CD4-positive, alpha-beta memory T cell (primary cell): ENCODE measurements at regions not wholly inside any gene's neighbourhood (a gene's known extent, or its start where the extent isn't known, plus 50 kb on each side); places are given as distances from the start of the nearest gene placed in this dataset.
A peak's percentile ranks its signal among the peaks of the same experiment; 100 is the strongest.
"Not testable (repeated sequence)": the region's sequence is repeated elsewhere in the genome, so short reads cannot be mapped to it uniquely, and the experiment has no call there.

Source experiments
- CTCF ChIA-PET: fragments of 350-600 bp; sonication (Branson Sonifier 250); formaldehyde crosslinking; loops from one replicate; lab custom pipeline; 2021; ENCODE audit warnings: inconsistent platforms; ENCODE audit not compliant: partially characterized antibody; lab: Charles Lee
- POLR2A ChIA-PET: fragments of 350-600 bp; sonication (Branson Sonifier 250); formaldehyde crosslinking; loops from one replicate; lab custom pipeline; 2021; ENCODE audit not compliant: partially characterized antibody; lab: Charles Lee
- DNase-seq, 5 donors: peaks; one replicate each; pipeline versions ENCODE4 v3.0.0 to v3.0.0-alpha.2; 2020 to 2022; ENCODE audit warnings: mixed read lengths in 1 of 5
- H3K27ac ChIP-seq: one replicate; pipeline ENCODE4 v1.7.0; 2013; ENCODE audit warnings: low read depth, low read length
- H3K27me3 ChIP-seq: 2 replicates; pipeline ENCODE4 v1.7.0; 2013; ENCODE audit warnings: mild to moderate bottlenecking, low read length, moderate library complexity; ENCODE audit not compliant: insufficient read depth
- H3K36me3 ChIP-seq: 2 replicates; pipeline ENCODE4 v1.7.0; 2013; ENCODE audit warnings: mild to moderate bottlenecking, low read length, moderate library complexity; ENCODE audit not compliant: insufficient read depth
- H3K4me1 ChIP-seq: 2 replicates; pipeline ENCODE4 v1.7.0; 2013; ENCODE audit warnings: mild to moderate bottlenecking, low read length, moderate library complexity; ENCODE audit not compliant: insufficient read depth
- H3K4me3 ChIP-seq, 2 donors: one replicate each; pipeline ENCODE4 v1.7.0; 2013; ENCODE audit warnings: low read length in 2 of 2, mild to moderate bottlenecking in 1 of 2
- H3K9me3 ChIP-seq, 2 donors: one replicate each; pipeline ENCODE4 v1.7.0; 2013; ENCODE audit warnings: low read length in 2 of 2, control low read depth in 1 of 2; ENCODE audit not compliant: control insufficient read depth in 1 of 2
- H3K27ac Mint-ChIP-seq, 7 donors: one replicate each; pipeline ENCODE4 v1.8.0; 2020 to 2021; ENCODE audit warnings: mixed read lengths in 7 of 7, mild to moderate bottlenecking in 6 of 7, inconsistent platforms in 3 of 7, moderate library complexity in 3 of 7
- H3K27me3 Mint-ChIP-seq, 2 donors: one replicate each; pipeline ENCODE4 v1.8.0; 2020 to 2021; ENCODE audit warnings: mixed read lengths in 2 of 2
- H3K36me3 Mint-ChIP-seq, 2 donors: one replicate each; pipeline ENCODE4 v1.8.0; 2020 to 2021; ENCODE audit warnings: mixed read lengths in 2 of 2, inconsistent platforms in 1 of 2, mild to moderate bottlenecking in 1 of 2
- H3K4me1 Mint-ChIP-seq, 4 donors: one replicate each; pipeline ENCODE4 v1.8.0; 2020 to 2021; ENCODE audit warnings: mixed read lengths in 4 of 4, mild to moderate bottlenecking in 1 of 4
- H3K4me3 Mint-ChIP-seq, 8 donors: one replicate each; pipeline ENCODE4 v1.8.0; 2020 to 2021; ENCODE audit warnings: mixed read lengths in 8 of 8, mild to moderate bottlenecking in 7 of 8, moderate library complexity in 6 of 8, inconsistent platforms in 3 of 8
- H3K9me3 Mint-ChIP-seq, 8 donors: one replicate each; pipeline ENCODE4 v1.8.0; 2020 to 2021; ENCODE audit warnings: mixed read lengths in 8 of 8, mild to moderate bottlenecking in 5 of 8, inconsistent platforms in 3 of 8, moderate library complexity in 1 of 8
- intact Hi-C: fragments of 100-400 bp; cut with micrococcal nuclease; formaldehyde crosslinking; loops from one replicate; pipeline ENCODE4 v1.15.1; 2023

DNA sequence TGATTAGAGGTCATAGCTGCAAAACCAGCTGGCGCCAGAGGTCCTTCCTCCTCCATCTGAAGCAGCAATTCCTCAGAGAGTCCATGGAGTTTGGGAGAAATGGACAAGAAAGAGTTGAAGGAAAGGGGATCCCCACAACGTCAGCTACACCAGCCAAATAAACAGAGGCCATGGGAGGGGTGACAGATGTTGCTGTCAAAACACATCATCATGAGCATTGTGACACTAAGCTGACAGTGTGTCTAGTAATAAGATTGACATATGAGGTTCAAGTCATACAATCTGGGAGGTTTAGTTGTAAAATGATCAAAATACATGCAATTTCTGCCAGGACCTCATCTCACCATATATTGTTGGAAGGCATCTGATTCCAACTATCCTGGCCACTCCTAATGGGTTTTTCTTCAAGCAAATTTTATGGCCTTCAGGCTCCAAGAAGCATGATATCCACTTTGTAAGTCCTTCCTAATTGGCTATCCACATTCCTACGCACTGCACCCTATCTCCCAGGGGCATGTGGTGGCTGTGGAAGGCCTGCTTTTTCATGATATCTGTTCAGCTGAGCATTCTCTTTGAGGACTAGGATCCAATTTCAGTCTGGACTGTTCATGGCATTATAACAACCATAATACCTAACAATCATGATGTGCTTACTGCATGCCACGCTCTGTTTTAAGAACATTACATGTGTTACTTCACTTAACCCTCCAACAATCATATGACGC is 335.0 kb upstream of the ID2 start:
- peaks cover 0 to 4% (median 1%) of the 10 kb centered on the region in 4 donors for H3K4me1 Mint-ChIP-seq
- POLR2A ChIA-PET: no interaction called here
- Histone ChIP-seq H3K4me3 (no peak overlapping the region), H3K27me3 (no peaks in the 10 kb centered on the region), H3K36me3 (no peaks in the 10 kb centered on the region), H3K27ac (no peak overlapping the region), H3K4me1 (no peaks in the 10 kb centered on the region), H3K9me3 (no peaks in the 10 kb centered on the region)
- no peaks in the 10 kb centered on the region for H3K9me3 Mint-ChIP-seq
- no peak for DNase-seq
- H3K36me3 Mint-ChIP-seq: no peaks in the 10 kb centered on the region
- intact Hi-C loops: no loop called here
- CTCF ChIA-PET: no interaction called here
- H3K4me3 Mint-ChIP-seq: no peak overlapping the region
- peak overlapping the region in 1 of 7 donors; percentile 37 for H3K27ac Mint-ChIP-seq
- no peaks in the 10 kb centered on the region for H3K27me3 Mint-ChIP-seq

DNA sequence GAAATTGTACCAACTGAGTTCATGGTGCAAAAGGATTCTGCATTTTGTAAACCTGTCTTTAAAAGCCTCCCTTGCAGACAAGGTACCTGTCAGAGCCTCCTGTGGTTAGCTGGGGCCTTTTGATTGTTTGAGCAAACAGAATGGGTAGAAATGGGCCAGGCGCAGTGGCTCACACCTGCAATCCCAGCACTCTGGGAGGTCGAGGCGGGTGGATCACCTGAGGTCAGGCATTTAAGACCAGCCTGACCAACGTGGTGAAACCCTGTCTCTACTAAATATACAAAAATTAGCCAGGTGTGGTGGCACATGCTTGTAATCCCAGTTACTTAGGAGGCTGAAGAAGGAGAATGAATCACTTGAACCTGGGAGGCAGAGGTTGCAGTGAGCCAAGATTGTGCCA is 332.9 kb upstream of the ID2 start:
- H3K27me3 ChIP-seq, DNase-seq, H3K9me3 Mint-ChIP-seq, H3K36me3 ChIP-seq, CTCF ChIA-PET, POLR2A ChIA-PET, H3K27me3 Mint-ChIP-seq, H3K27ac Mint-ChIP-seq, H3K36me3 Mint-ChIP-seq, intact Hi-C loops, H3K4me1 Mint-ChIP-seq, H3K4me3 ChIP-seq, H3K9me3 ChIP-seq, H3K4me3 Mint-ChIP-seq, H3K27ac ChIP-seq, H3K4me1 ChIP-seq: not testable (repeated sequence)

DNA sequence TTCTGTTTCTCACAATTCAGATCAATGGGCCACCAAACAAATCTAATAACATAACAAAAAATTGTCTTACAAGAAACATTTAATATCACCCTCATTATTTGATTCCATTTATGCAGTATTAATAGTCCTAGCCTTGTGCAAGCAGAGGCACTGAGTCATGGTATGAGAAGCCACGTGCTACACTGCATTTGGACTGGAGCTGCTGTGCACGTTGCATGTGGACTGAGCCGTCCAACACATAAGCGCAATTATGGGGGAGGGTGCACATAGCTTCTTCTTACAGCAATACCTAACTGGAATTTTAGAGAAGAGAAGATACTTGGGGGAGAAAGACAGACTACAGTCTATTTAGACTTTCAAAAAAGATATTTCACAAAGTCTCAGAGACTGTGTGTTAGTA is 329.6 kb upstream of the ID2 start:
- intact Hi-C loops: no loop called here
- CTCF ChIA-PET: no interaction called here
- POLR2A ChIA-PET: no interaction called here

DNA sequence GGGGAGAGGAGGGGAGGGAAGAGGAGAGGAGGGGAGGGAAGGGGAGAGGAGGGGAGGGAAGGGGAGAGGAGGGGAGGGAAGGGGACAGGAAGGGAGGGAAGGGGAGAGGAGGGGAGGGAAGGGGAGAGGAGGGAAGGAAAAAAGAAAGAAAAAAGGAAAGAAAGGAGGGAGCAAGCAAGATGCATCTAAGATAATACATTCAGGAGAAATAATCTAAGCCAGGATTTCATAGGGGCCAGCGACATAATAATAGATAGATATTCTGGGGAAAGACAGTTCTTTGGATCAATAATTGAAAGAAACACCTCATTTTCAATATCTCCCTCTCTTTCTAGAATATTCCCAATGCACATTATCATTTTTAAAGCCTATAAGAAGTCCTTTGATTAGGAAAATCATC is 328.9 kb upstream of the ID2 start:
- Histone ChIP-seq H3K9me3 (no peaks in the 10 kb centered on the region), H3K4me3 (no peak overlapping the region), H3K27me3 (no peaks in the 10 kb centered on the region), H3K4me1 (no peaks in the 10 kb centered on the region), H3K27ac (no peak overlapping the region), H3K36me3 (no peaks in the 10 kb centered on the region)
- Mint-ChIP-seq H3K9me3 (peaks cover 0 to 8% (median 2%) of the 10 kb centered on the region in 8 donors), H3K36me3 (peaks cover 0 to 4% of the 10 kb centered on the region in 2 donors), H3K4me3 (no peak overlapping the region), H3K27ac (no peak overlapping the region), H3K27me3 (no peaks in the 10 kb centered on the region), H3K4me1 (peaks cover 0 to 2% (median 0%) of the 10 kb centered on the region in 4 donors)
- intact Hi-C loops: no loop called here
- ChIA-PET POLR2A (no interaction called here), CTCF (no interaction called here)
- DNase-seq: no peak

More for the DNA sequence above, 329.6 kb upstream of the ID2 start:
- no peak overlapping the region for H3K4me3 Mint-ChIP-seq
- Histone ChIP-seq H3K4me1 (no peaks in the 10 kb centered on the region), H3K36me3 (no peaks in the 10 kb centered on the region), H3K27me3 (no peaks in the 10 kb centered on the region), H3K9me3 (no peaks in the 10 kb centered on the region), H3K4me3 (no peak overlapping the region), H3K27ac (no peak overlapping the region)
- H3K4me1 Mint-ChIP-seq: peaks cover 0 to 2% (median 0%) of the 10 kb centered on the region in 4 donors
- H3K9me3 Mint-ChIP-seq: peaks cover 0 to 8% (median 2%) of the 10 kb centered on the region in 8 donors
- H3K27ac Mint-ChIP-seq: no peak overlapping the region
- H3K27me3 Mint-ChIP-seq: no peaks in the 10 kb centered on the region
- peaks cover 0 to 4% of the 10 kb centered on the region in 2 donors for H3K36me3 Mint-ChIP-seq
- DNase-seq: no peak

DNA sequence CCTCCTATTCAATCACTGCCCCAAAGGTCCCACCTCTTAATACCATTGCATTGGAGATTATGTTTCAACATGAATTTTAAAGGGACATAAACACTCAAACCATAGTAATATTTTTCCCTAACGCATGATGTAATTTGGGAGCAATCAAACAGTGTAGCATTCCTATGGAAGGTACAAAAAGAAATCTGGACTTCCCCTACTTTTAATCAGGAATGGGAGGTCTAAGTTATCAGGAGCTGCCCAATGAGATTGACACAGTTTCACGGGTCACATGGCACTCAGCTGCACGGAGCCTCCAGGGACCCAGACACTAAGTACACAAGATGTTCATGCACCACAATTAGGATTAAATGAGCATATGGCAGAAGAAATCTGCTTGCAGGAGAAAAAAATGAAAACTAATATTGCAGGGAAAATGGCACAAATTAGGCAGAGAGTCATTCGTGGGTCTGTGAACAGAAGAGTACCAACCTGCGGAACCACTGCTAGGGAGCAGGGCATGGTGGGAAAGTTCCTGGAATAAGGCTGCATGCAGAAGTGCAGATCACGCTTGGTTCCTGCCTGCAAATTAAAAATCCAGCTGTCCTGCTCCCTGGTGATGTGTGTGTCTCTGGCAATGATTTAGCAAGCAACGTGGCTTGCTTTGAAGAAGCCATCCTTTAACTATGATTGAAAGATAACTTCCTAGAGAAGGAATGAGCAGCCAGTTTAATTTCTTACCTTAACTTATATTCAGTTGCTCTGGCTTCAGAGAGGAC is 326.6 kb upstream of the ID2 start:
- H3K27me3 Mint-ChIP-seq: no peaks in the 10 kb centered on the region
- no peaks in the 10 kb centered on the region for H3K27me3 ChIP-seq
- H3K27ac ChIP-seq: no peak overlapping the region
- no peaks in the 10 kb centered on the region for H3K36me3 ChIP-seq
- H3K36me3 Mint-ChIP-seq: peaks cover 0 to 4% of the 10 kb centered on the region in 2 donors
- DNase-seq: no peak
- no peak overlapping the region for H3K27ac Mint-ChIP-seq
- H3K9me3 ChIP-seq: no peaks in the 10 kb centered on the region
- no peaks in the 10 kb centered on the region for H3K4me1 ChIP-seq
- H3K4me3 ChIP-seq: no peak overlapping the region
- POLR2A ChIA-PET: no interaction called here
- intact Hi-C loops: no loop called here
- CTCF ChIA-PET: no interaction called here
- H3K9me3 Mint-ChIP-seq: peaks cover 0 to 10% (median 2%) of the 10 kb centered on the region in 8 donors
- H3K4me3 Mint-ChIP-seq: no peak overlapping the region
- H3K4me1 Mint-ChIP-seq: peaks cover 0 to 2% (median 0%) of the 10 kb centered on the region in 4 donors

DNA sequence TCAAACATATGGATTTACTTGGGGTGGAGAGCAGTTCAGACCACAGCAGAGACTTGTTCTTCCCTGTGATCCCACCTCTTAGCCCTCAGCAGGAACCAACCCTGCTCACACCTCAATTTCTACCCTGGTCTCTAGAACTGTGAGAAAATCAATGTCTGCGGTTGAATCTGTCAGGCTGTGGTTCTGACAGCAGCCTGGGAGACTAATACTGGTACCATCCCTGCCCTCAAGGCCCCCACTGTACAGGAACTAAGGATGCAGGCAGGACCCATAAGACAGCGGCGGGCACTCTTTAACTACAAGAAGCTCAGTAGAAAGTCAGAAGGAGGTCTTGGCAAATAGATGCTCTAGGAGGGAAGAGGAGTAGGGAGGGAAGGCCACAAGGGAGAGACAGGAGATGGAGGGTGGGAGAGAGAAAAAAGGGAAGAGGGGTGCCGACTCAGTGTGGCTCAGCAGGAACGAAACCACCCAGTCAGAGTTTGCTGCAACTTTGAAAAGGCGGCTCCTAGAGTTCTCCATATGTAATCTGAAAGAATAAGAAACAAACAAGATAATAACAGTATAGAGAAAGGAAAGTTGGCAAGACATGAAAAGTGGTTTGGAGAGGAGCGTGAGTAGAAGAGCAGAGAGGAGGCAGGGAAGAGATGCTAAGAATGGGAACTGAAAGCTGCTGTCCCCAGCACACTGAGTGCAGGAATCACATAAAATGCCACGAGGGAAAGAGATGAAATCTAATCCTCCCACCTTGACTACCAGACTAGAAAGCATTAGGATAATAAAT is 323.9 kb upstream of the ID2 start:
- peak overlapping the region in 3 of 7 donors; percentile 7 to 42 (median 12) for H3K27ac Mint-ChIP-seq

DNA sequence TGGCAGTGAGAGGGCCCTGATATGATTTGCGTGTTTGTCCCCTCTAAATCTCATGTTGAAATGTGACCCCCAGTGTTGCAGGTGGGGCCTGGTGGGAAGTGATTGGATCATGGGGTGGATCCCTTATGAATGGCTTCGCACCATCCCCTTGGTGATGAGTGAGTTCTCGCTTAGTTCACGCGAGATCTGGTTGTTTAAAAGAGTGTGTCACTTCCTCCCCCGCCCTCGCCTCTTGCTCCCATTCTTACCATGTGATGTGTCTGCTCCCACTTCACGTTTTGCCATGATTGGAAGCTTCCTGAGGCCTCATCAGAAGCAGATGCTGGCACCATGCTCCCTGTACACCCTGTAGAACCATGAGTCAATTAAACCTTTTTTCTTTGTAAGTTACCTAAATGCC is 319.9 kb upstream of the ID2 start:
- DNase-seq: no peak
- Histone ChIP-seq H3K27me3 (no peaks in the 10 kb centered on the region), H3K9me3 (no peaks in the 10 kb centered on the region), H3K36me3 (no peaks in the 10 kb centered on the region), H3K27ac (no peak overlapping the region), H3K4me3 (no peak overlapping the region), H3K4me1 (no peaks in the 10 kb centered on the region)
- H3K27me3 Mint-ChIP-seq: no peaks in the 10 kb centered on the region
- CTCF ChIA-PET: no interaction called here
- H3K27ac Mint-ChIP-seq: peak overlapping the region in 2 of 7 donors; percentile 1 to 36
- no peak overlapping the region for H3K4me3 Mint-ChIP-seq
- intact Hi-C loops: no loop called here
- POLR2A ChIA-PET: no interaction called here
- peaks cover 0 to 1% (median 0%) of the 10 kb centered on the region in 8 donors for H3K9me3 Mint-ChIP-seq
- peaks cover 0 to 7% (median under 1%) of the 10 kb centered on the region in 4 donors for H3K4me1 Mint-ChIP-seq
- no peaks in the 10 kb centered on the region for H3K36me3 Mint-ChIP-seq

More for the DNA sequence above, 323.9 kb upstream of the ID2 start:
- no peaks in the 10 kb centered on the region for H3K27me3 Mint-ChIP-seq
- H3K36me3 ChIP-seq: no peaks in the 10 kb centered on the region
- H3K9me3 ChIP-seq: no peaks in the 10 kb centered on the region
- peaks cover 0 to 2% (median 0%) of the 10 kb centered on the region in 4 donors for H3K4me1 Mint-ChIP-seq
- peaks cover 0 to 10% (median 2%) of the 10 kb centered on the region in 8 donors for H3K9me3 Mint-ChIP-seq
- intact Hi-C loops: no loop called here
- POLR2A ChIA-PET: no interaction called here
- H3K4me3 ChIP-seq: no peak overlapping the region
- H3K36me3 Mint-ChIP-seq: peaks cover 0 to 4% of the 10 kb centered on the region in 2 donors
- DNase-seq: no peak
- CTCF ChIA-PET: no interaction called here
- H3K4me1 ChIP-seq: no peaks in the 10 kb centered on the region
- no peaks in the 10 kb centered on the region for H3K27me3 ChIP-seq
- no peak overlapping the region for H3K27ac ChIP-seq
- H3K4me3 Mint-ChIP-seq: no peak overlapping the region
